CD4-positive, CD25-positive, alpha-beta regulatory T cell (primary cell): ENCODE measurements at regions not wholly inside any gene's neighbourhood (a gene's known extent, or its start where the extent isn't known, plus 50 kb on each side); places are given as distances from the start of the nearest gene placed in this dataset.
A peak's percentile ranks its signal among the peaks of the same experiment; 100 is the strongest.

ENCODE experiments used
- ATAC-seq, 2 donors: fragments of 150-1000 bp; cut with Tn5 transposase; one replicate each; pipeline ENCODE4 v1.10.0; 2021; ENCODE audit warnings: low read depth in 2 of 2, moderate number of reproducible peaks in 2 of 2, moderate library complexity in 1 of 2
- DNase-seq, 3 donors: peaks; one replicate each; pipeline versions ENCODE4 v3.0.0 to v3.0.0-alpha.2; 2012 to 2022; ENCODE audit warnings: mixed read lengths in 1 of 3
- H3K27ac ChIP-seq: one replicate; pipeline ENCODE4 v1.7.0; 2013; ENCODE audit warnings: mild to moderate bottlenecking, low read length; ENCODE audit not compliant: insufficient read depth, poor library complexity, severe bottlenecking
- H3K27me3 ChIP-seq: one replicate; pipeline ENCODE4 v1.7.0; 2013; ENCODE audit warnings: low read length; ENCODE audit not compliant: control insufficient read depth, insufficient read depth
- H3K36me3 ChIP-seq: one replicate; pipeline ENCODE4 v1.7.0; 2013; ENCODE audit warnings: mild to moderate bottlenecking, low read length, moderate library complexity; ENCODE audit not compliant: control insufficient read depth, insufficient read depth
- H3K4me1 ChIP-seq: 2 replicates; pipeline ENCODE4 v1.7.0; 2013; ENCODE audit warnings: mild to moderate bottlenecking, low read length; ENCODE audit not compliant: insufficient read depth, control insufficient read depth, poor library complexity, severe bottlenecking
- H3K4me3 ChIP-seq: one replicate; pipeline ENCODE4 v1.7.0; 2013; ENCODE audit warnings: low read depth, mild to moderate bottlenecking, low read length, moderate library complexity
- H3K9me3 ChIP-seq, 2 experiments: 1 replicate in 1 of 2; 2 replicates in 1 of 2; pipeline ENCODE4 v1.7.0; 2013; ENCODE audit warnings: low read length in 2 of 2, mild to moderate bottlenecking in 1 of 2, moderate library complexity in 1 of 2; ENCODE audit not compliant: control insufficient read depth in 2 of 2
- H3K27ac Mint-ChIP-seq, 3 donors: one replicate each; pipeline ENCODE4 v1.8.0; 2020 to 2022; ENCODE audit warnings: mild to moderate bottlenecking in 3 of 3, mixed read lengths in 3 of 3, moderate library complexity in 2 of 3
- H3K27me3 Mint-ChIP-seq: one replicate; pipeline ENCODE4 v1.8.0; 2022; ENCODE audit warnings: mild to moderate bottlenecking, mixed read lengths
- H3K36me3 Mint-ChIP-seq: one replicate; pipeline ENCODE4 v1.8.0; 2020; ENCODE audit warnings: mixed read lengths
- H3K4me1 Mint-ChIP-seq, 4 donors: one replicate each; pipeline ENCODE4 v1.8.0; 2020 to 2022; ENCODE audit warnings: mixed read lengths in 4 of 4, mild to moderate bottlenecking in 1 of 4
- H3K4me3 Mint-ChIP-seq, 4 donors: one replicate each; pipeline ENCODE4 v1.8.0; 2020 to 2022; ENCODE audit warnings: mild to moderate bottlenecking in 4 of 4, mixed read lengths in 4 of 4, moderate library complexity in 3 of 4
- H3K9me3 Mint-ChIP-seq, 7 donors: one replicate each; pipeline ENCODE4 v1.8.0; 2020 to 2022; ENCODE audit warnings: mixed read lengths in 7 of 7, mild to moderate bottlenecking in 3 of 7, moderate library complexity in 2 of 7

GRCh38 chr11:112357488-112357887 is 96.8 kb upstream of the PLET1 start:
- Histone ChIP-seq H3K4me3 (no peak overlapping the region), H3K9me3 (no peaks in the 10 kb centered on the region), H3K4me1 (no peaks in the 10 kb centered on the region), H3K27ac (no peak overlapping the region), H3K27me3 (no peaks in the 10 kb centered on the region), H3K36me3 (no peaks in the 10 kb centered on the region)
- peaks cover 0 to 4% (median under 1%) of the 10 kb centered on the region in 4 donors for H3K4me1 Mint-ChIP-seq
- no peak overlapping the region for H3K27ac Mint-ChIP-seq
- no peak for DNase-seq
- H3K9me3 Mint-ChIP-seq = peaks cover 0 to 2% (median 0%) of the 10 kb centered on the region in 7 donors
- no peak overlapping the region for H3K4me3 Mint-ChIP-seq
- ATAC-seq = no peak
- H3K36me3 Mint-ChIP-seq = peaks cover 4% of the 10 kb centered on the region
- H3K27me3 Mint-ChIP-seq = no peaks in the 10 kb centered on the region

- Mint-ChIP-seq H3K4me3 (no peak overlapping the region), H3K27me3 (no peaks in the 10 kb centered on the region), H3K27ac (peak overlapping the region in 1 of 3 donors; percentile 26)
Observed at GRCh38 chr11:112361396-112361795, 100.7 kb upstream of the PLET1 start.

GRCh38 chr11:112363527-112363926 is 102.9 kb upstream of the PLET1 start:
- Histone ChIP-seq H3K4me1 (no peaks in the 10 kb centered on the region), H3K27ac (no peak overlapping the region), H3K9me3 (no peaks in the 10 kb centered on the region), H3K4me3 (no peak overlapping the region), H3K36me3 (no peaks in the 10 kb centered on the region), H3K27me3 (no peaks in the 10 kb centered on the region)
- no peak for ATAC-seq
- H3K36me3 Mint-ChIP-seq = peaks cover 24% of the 10 kb centered on the region
- H3K4me1 Mint-ChIP-seq = peaks cover 0 to 4% (median 0%) of the 10 kb centered on the region in 4 donors
- H3K4me3 Mint-ChIP-seq = peak overlapping the region in 1 of 4 donors; percentile 21
- no peak overlapping the region for H3K27ac Mint-ChIP-seq
- H3K9me3 Mint-ChIP-seq = no peaks in the 10 kb centered on the region
- DNase-seq = no peak
- no peaks in the 10 kb centered on the region for H3K27me3 Mint-ChIP-seq

More at GRCh38 chr11:112361396-112361795, 100.7 kb upstream of the PLET1 start:
- ATAC-seq (no peak), DNase-seq (no peak)
- Mint-ChIP-seq H3K4me1 (peaks cover 0 to 4% (median 0%) of the 10 kb centered on the region in 4 donors), H3K36me3 (peaks cover 15% of the 10 kb centered on the region), H3K9me3 (no peaks in the 10 kb centered on the region)
- Histone ChIP-seq H3K9me3 (no peaks in the 10 kb centered on the region), H3K36me3 (no peaks in the 10 kb centered on the region), H3K4me1 (no peaks in the 10 kb centered on the region), H3K27ac (no peak overlapping the region), H3K4me3 (no peak overlapping the region), H3K27me3 (no peaks in the 10 kb centered on the region)

DNA sequence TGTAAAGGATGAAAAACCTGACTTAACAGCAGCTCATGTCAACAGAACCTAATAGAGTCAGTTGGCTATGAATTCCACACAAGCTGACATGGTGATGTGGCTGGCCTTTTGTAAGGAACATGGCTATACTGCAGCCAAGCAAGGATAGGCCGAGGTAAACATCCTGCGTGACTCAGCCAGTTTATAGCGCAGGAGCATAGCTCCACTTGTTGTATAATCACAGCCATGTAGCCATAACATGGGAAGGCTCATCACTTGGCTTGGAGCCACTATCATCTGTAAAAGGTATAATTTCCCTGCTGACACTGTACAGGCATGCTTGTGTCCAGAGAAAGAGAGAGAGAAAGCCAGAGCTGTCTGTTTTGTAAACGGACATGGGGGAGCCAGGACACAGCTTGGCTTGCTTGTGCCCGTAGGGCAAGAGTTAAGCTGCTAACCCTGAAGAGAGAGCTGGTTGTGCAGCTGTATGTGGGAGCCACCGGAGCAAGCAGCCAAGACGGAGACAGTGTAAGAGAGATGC is 104.4 kb upstream of the PLET1 start:
- Mint-ChIP-seq H3K27me3 (no peaks in the 10 kb centered on the region), H3K36me3 (peaks cover 24% of the 10 kb centered on the region), H3K4me1 (peaks cover 0 to 4% (median 0%) of the 10 kb centered on the region in 4 donors), H3K9me3 (no peaks in the 10 kb centered on the region), H3K4me3 (no peak overlapping the region), H3K27ac (no peak overlapping the region)
- no peaks in the 10 kb centered on the region for H3K9me3 ChIP-seq
- H3K4me3 ChIP-seq = no peak overlapping the region
- no peaks in the 10 kb centered on the region for H3K36me3 ChIP-seq
- H3K4me1 ChIP-seq = no peaks in the 10 kb centered on the region
- ATAC-seq (no peak), DNase-seq (no peak)
- H3K27ac ChIP-seq = no peak overlapping the region
- no peaks in the 10 kb centered on the region for H3K27me3 ChIP-seq

DNA sequence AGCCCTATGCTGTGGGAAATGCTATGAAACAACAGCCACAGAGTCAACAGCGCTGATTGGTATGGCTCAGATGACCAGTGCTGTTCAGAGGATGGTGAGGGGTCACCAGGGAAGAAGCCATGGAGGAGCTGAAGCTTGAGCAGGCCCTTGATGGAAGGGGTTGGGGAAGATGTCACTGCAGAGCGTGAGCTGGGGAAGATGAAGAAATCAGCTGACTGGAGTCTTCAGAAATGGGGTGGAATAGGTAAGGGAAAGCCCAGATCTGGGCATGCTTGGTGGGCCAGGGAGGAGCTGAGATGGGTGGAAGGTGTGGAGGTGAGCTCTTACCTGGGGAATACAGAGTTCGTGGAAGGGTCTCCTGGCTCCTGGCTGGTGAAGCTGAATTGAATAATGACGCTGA is 105.4 kb upstream of the PLET1 start:
- Mint-ChIP-seq H3K36me3 (peaks cover 29% of the 10 kb centered on the region), H3K27ac (peak overlapping the region in 1 of 3 donors; percentile 63), H3K9me3 (peaks cover 0 to 3% (median 0%) of the 10 kb centered on the region in 7 donors), H3K4me1 (peaks cover 0 to 4% (median 0%) of the 10 kb centered on the region in 4 donors), H3K27me3 (no peaks in the 10 kb centered on the region), H3K4me3 (no peak overlapping the region)
- no peak for DNase-seq
- Histone ChIP-seq H3K27ac (no peak overlapping the region), H3K36me3 (no peaks in the 10 kb centered on the region), H3K4me3 (no peak overlapping the region), H3K4me1 (no peaks in the 10 kb centered on the region), H3K27me3 (no peaks in the 10 kb centered on the region), H3K9me3 (no peaks in the 10 kb centered on the region)
- ATAC-seq = no peak

DNA sequence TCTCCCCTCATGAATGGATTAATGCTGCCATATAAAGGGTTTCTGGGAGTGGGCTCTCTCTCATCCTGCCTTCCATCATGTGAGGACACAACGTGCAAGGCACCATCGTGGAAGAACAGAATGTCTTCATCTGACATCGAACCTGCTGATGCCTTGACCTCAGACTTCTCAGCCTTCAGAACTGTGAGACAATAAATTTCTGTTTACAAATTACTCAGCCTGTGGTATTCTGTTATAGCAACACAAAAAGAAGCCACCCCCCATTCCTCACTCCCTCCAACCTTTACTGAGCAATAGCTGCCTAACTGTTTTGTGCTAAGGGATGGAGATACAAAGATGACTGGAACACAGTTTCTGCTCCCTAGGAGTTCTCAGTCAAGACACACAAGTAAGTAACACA is 106.1 kb upstream of the PLET1 start:
- no peaks in the 10 kb centered on the region for H3K27me3 Mint-ChIP-seq

DNA sequence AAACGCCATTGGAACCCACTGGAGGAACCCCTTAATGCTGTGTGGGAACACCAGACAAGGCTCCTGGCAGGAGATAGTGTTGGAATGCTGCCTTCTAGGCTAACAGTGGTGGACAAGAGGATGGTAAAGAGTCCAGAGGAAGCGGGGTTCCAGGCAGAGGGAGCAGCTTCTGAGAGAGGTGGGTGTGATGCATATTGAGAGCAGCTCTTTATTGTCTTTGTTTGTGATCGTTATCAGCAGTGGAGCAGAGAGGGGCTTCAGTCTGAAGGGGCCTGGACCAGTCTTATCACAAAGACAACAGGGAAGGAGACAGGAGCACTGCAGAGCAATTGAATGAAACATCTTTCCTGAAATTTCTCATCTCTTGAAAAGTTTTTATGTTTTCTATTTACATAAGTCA is 106.8 kb upstream of the PLET1 start:
- DNase-seq (no peak), ATAC-seq (no peak)
- Histone ChIP-seq H3K36me3 (no peaks in the 10 kb centered on the region), H3K27ac (no peak overlapping the region), H3K9me3 (no peaks in the 10 kb centered on the region), H3K27me3 (no peaks in the 10 kb centered on the region), H3K4me1 (no peaks in the 10 kb centered on the region), H3K4me3 (no peak overlapping the region)
- no peak overlapping the region for H3K4me3 Mint-ChIP-seq
- no peaks in the 10 kb centered on the region for H3K27me3 Mint-ChIP-seq
- peaks cover 0 to 3% (median 0%) of the 10 kb centered on the region in 7 donors for H3K9me3 Mint-ChIP-seq
- no peaks in the 10 kb centered on the region for H3K4me1 Mint-ChIP-seq
- no peak overlapping the region for H3K27ac Mint-ChIP-seq
- H3K36me3 Mint-ChIP-seq = peaks cover 25% of the 10 kb centered on the region

More for the DNA sequence above, 106.1 kb upstream of the PLET1 start:
- Mint-ChIP-seq H3K36me3 (peaks cover 25% of the 10 kb centered on the region), H3K4me1 (no peaks in the 10 kb centered on the region), H3K27ac (no peak overlapping the region), H3K4me3 (no peak overlapping the region), H3K9me3 (peaks cover 0 to 3% (median 0%) of the 10 kb centered on the region in 7 donors)
- no peak for ATAC-seq
- Histone ChIP-seq H3K27me3 (no peaks in the 10 kb centered on the region), H3K4me1 (no peaks in the 10 kb centered on the region), H3K27ac (no peak overlapping the region), H3K36me3 (no peaks in the 10 kb centered on the region), H3K4me3 (no peak overlapping the region), H3K9me3 (no peaks in the 10 kb centered on the region)
- DNase-seq = no peak

DNA sequence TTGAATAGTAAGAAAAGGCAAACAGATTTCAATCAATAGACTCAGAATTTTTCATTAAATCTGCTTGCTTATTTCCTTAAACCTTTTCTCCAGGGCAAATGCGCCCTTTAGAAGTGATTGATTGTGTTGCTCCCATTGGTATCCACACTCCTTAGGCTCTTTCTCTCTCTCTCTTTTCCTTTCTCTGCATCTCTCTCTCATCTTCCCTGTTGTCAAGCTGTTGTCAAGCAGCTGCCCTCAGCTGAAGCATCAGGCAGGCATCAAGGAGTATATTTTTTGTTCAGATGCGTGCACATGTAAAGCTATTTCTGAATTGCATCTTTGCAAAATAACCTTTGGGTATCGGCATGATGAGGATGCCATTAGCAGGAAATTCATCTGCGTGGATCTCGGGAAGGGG is 107.2 kb upstream of the PLET1 start:
- H3K27ac Mint-ChIP-seq = no peak overlapping the region
- Histone ChIP-seq H3K9me3 (no peaks in the 10 kb centered on the region), H3K4me1 (no peaks in the 10 kb centered on the region), H3K4me3 (no peak overlapping the region), H3K27ac (no peak overlapping the region), H3K27me3 (no peaks in the 10 kb centered on the region), H3K36me3 (no peaks in the 10 kb centered on the region)
- no peaks in the 10 kb centered on the region for H3K4me1 Mint-ChIP-seq
- DNase-seq (no peak), ATAC-seq (no peak)
- no peak overlapping the region for H3K4me3 Mint-ChIP-seq
- H3K9me3 Mint-ChIP-seq = peaks cover 0 to 3% (median 0%) of the 10 kb centered on the region in 7 donors
- peaks cover 3% of the 10 kb centered on the region for H3K27me3 Mint-ChIP-seq
- H3K36me3 Mint-ChIP-seq = peaks cover 25% of the 10 kb centered on the region
